Thyroid gland (tissue), 4 donors: ENCODE measurements at regions not wholly inside any gene's neighbourhood (a gene's known extent, or its start where the extent isn't known, plus 50 kb on each side); places are given as distances from the start of the nearest gene placed in this dataset.
"Not testable (repeated sequence)": the region's sequence is repeated elsewhere in the genome, so short reads cannot be mapped to it uniquely, and the experiment has no call there.

Experiments used
- DNase-seq, 2 donors: peaks; one replicate each; pipeline ENCODE4 v3.0.0-alpha.2; 2019
- H3K27ac ChIP-seq, 3 donors: fragments of 200-600 bp; sonication (generic); 1 replicate in 2 of 3; 2 replicates in 1 of 3; pipeline ENCODE4 v1.5.1; 2016 to 2019; ENCODE audit warnings: mild to moderate bottlenecking in 1 of 3, moderate library complexity in 1 of 3
- H3K27me3 ChIP-seq: fragments of 200-600 bp; sonication (generic); one replicate; pipeline ENCODE4 v1.5.1; 2019
- H3K36me3 ChIP-seq, 2 donors: fragments of 200-600 bp; sonication (generic); one replicate each; pipeline ENCODE4 v1.5.1; 2016 to 2019
- H3K4me1 ChIP-seq, 2 donors: fragments of 200-600 bp; sonication (generic); one replicate each; pipeline ENCODE4 v1.5.1; 2017 to 2019
- H3K4me3 ChIP-seq, 3 donors: fragments of 200-600 bp; sonication (generic); replicated peaks in 1 of 3; 1 replicate in 2 of 3; 2 replicates in 1 of 3; pipeline ENCODE4 v1.5.1; 2016; ENCODE audit warnings: mild to moderate bottlenecking in 1 of 3
- H3K9me3 ChIP-seq: fragments of 200-600 bp; sonication (generic); one replicate; pipeline ENCODE4 v1.5.1; 2017
- CTCF ChIP-seq, 6 experiments: fragments of 200-600 bp in 3 of 6; fragments of 450-650 bp in 3 of 6; sonication (generic) in 3 of 6; IDR thresholded peaks; one replicate each; pipeline ENCODE4 v1.5.1; 2016 to 2019; ENCODE audit warnings: antibody characterized with exemption in 6 of 6, mild to moderate bottlenecking in 2 of 6, inconsistent platforms in 1 of 6, moderate library complexity in 1 of 6
- POLR2A ChIP-seq, 2 donors: fragments of 450-650 bp; IDR thresholded peaks; one replicate each; pipeline ENCODE4 v1.6.1; 2017; ENCODE audit warnings: antibody characterized with exemption in 2 of 2, mild to moderate bottlenecking in 2 of 2, moderate library complexity in 1 of 2
- whole genome bisulfite sequencing, 2 donors: methylation state at CpG; one replicate each; pipeline ENCODE4 v1.1.5; 2017; 5-methylcytosine and 5-hydroxymethylcytosine counted together
- intact Hi-C: fragments of 100-400 bp; cut with DNase I; formaldehyde crosslinking; loops from one replicate; pipeline ENCODE4 v1.15.1; 2023

- TF ChIP-seq CTCF (IDR thresholded peaks at IDR 0.05) (no peak), POLR2A (IDR thresholded peaks at IDR 0.05) (no peak)
- no peak for DNase-seq
- WGBS, 2 donors: 77 to 80% methylated on average over 3 of the region's 3 CpGs
- intact Hi-C loops: no loop called here
- Histone ChIP-seq H3K4me1 (no peaks in the 10 kb centered on the region), H3K27ac (no peak overlapping the region), H3K4me3 (no peak overlapping the region), H3K36me3 (no peaks in the 10 kb centered on the region), H3K9me3 (no peaks in the 10 kb centered on the region), H3K27me3 (no peaks in the 10 kb centered on the region)
These were observed 198.0 kb upstream of the FBXL4 start for GRCh38 chr6:99145738-99146137.

GRCh38 chr6:99143108-99143861 is 195.5 kb upstream of the FBXL4 start:
- no peaks in the 10 kb centered on the region for H3K27me3 ChIP-seq
- TF ChIP-seq POLR2A (IDR thresholded peaks at IDR 0.05): no peak
- no peaks in the 10 kb centered on the region for H3K9me3 ChIP-seq
- H3K4me1 ChIP-seq: no peaks in the 10 kb centered on the region
- H3K27ac ChIP-seq: no peak overlapping the region
- intact Hi-C loops: no loop called here
- WGBS, 2 donors: 70 to 96% methylated on average over 5 of the region's 5 CpGs
- H3K4me3 ChIP-seq: no peak overlapping the region
- no peak for DNase-seq
- H3K36me3 ChIP-seq: no peaks in the 10 kb centered on the region

GRCh38 chr6:99141906-99142305 is 194.2 kb upstream of the FBXL4 start:
- H3K9me3 ChIP-seq, intact Hi-C loops: not testable (repeated sequence)
- WGBS, 2 donors: 96% methylated on average over 14 of the region's 29 CpGs; no CpG with 5 or more reads in 1 of the 2 donors

GRCh38 chr6:99138445-99138844 is 190.7 kb upstream of the FBXL4 start:
- no peak overlapping the region for H3K4me3 ChIP-seq
- no peak for DNase-seq
- H3K27ac ChIP-seq: no peak overlapping the region
- no peaks in the 10 kb centered on the region for H3K27me3 ChIP-seq
- H3K4me1 ChIP-seq: no peaks in the 10 kb centered on the region
- WGBS, 2 donors: 73 to 82% methylated on average over 1 of the region's 1 CpG
- intact Hi-C loops: no loop called here
- H3K9me3 ChIP-seq: no peaks in the 10 kb centered on the region
- no peak for TF ChIP-seq CTCF (IDR thresholded peaks at IDR 0.05)
- no peak for TF ChIP-seq POLR2A (IDR thresholded peaks at IDR 0.05)
- no peaks in the 10 kb centered on the region for H3K36me3 ChIP-seq

More at GRCh38 chr6:99141906-99142305, 194.2 kb upstream of the FBXL4 start:
- H3K27ac ChIP-seq, H3K36me3 ChIP-seq, H3K27me3 ChIP-seq, H3K4me3 ChIP-seq, DNase-seq, H3K4me1 ChIP-seq: not testable (repeated sequence)

- 79 to 90% methylated on average over 3 of the region's 3 CpGs for WGBS, 2 donors
- no peak overlapping the region for H3K27ac ChIP-seq
- no peak overlapping the region for H3K4me3 ChIP-seq
- DNase-seq: no peak
- no peaks in the 10 kb centered on the region for H3K27me3 ChIP-seq
- no peaks in the 10 kb centered on the region for H3K36me3 ChIP-seq
- no peaks in the 10 kb centered on the region for H3K9me3 ChIP-seq
- no peak for TF ChIP-seq CTCF (IDR thresholded peaks at IDR 0.05)
- TF ChIP-seq POLR2A (IDR thresholded peaks at IDR 0.05): no peak
- no peaks in the 10 kb centered on the region for H3K4me1 ChIP-seq
- intact Hi-C loops: no loop called here
These were observed 189.6 kb upstream of the FBXL4 start for GRCh38 chr6:99137314-99137713.

- Histone ChIP-seq H3K36me3 (no peaks in the 10 kb centered on the region), H3K4me3 (no peak overlapping the region), H3K27ac (no peak overlapping the region), H3K4me1 (no peaks in the 10 kb centered on the region), H3K9me3 (no peaks in the 10 kb centered on the region), H3K27me3 (no peaks in the 10 kb centered on the region)
- DNase-seq: no peak
- TF ChIP-seq POLR2A (IDR thresholded peaks at IDR 0.05) (no peak), CTCF (IDR thresholded peaks at IDR 0.05) (no peak)
- intact Hi-C loops: no loop called here
- 34 to 36% methylated on average over 3 of the region's 3 CpGs for WGBS, 2 donors
These were observed 188.7 kb upstream of the FBXL4 start for GRCh38 chr6:99136488-99136887.
